HG03097 (cell line): ENCODE measurements at regions not wholly inside any gene's neighbourhood (a gene's known extent, or its start where the extent isn't known, plus 50 kb on each side); places are given as distances from the start of the nearest gene placed in this dataset.
"Not testable (repeated sequence)": the region's sequence is repeated elsewhere in the genome, so short reads cannot be mapped to it uniquely, and the experiment has no call there.

ENCODE experiments used
- ATAC-seq: cut with Tn5 transposase; IDR thresholded peaks from one replicate; pipeline ENCODE4 v1.9.1; 2021; ENCODE audit not compliant: unreplicated experiment, low FRiP score

DNA sequence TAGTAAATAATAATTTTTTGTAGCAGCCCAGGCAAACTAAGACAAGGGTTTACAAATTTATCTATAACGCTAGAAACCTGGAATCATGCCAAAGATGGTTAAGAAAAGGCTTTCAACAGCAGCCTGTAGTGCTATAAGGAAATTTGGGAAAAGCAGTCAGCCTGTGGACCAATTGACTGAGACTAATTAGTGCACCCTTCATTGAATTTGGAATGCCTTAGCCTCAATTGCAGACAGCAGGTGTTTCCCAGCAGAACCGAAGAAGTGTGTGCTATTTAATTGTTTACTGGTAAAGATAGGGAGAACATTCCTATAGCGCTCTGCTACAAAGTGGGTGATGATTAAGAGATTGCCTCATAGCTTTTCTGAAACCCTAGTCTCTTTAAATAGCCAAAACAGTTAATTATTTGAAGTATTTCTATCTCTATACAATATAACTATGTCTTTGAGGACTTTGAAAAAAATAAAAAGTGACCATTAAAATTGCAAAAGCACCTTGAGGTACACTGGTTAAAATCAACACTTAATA, 1884.3 kb upstream of the PCDH20 start:
- ATAC-seq = no peak

DNA sequence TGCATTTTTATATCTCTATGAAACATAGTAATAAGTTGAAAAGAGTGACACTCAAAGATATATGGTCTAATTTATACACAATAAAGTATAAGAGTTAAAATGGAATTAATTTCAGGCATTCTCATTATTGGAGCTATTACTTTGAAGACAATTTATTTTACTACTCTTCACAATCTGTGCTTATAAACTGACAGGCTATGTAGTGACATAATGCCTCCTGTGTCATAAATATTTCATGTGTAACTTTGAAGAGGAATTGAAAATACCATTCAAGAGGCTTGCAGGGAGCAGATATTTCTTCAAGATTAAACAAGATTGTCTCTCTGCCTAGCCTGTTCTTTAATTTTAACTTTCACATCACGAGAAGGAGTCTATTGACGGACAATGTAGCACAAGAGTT, 1881.5 kb upstream of the PCDH20 start:
- ATAC-seq = no peak

DNA sequence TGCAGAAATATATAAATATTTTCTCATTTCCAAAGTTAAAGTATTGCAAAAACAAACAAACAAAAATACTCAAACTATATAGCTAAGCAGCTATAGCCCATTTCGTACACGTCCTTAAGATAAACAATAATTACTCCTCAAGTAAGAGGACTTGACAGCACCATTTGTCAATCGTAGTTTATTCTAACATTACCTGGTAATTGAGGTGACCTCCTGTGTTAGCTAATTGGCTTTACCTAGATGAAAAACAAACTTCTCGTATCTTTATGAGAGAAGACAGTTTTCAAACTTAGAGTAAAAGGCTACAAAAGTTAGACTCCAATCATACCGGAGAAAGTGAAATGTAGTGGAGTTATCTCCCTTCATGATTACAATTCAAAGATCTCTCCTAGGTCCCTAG, 1876.1 kb upstream of the PCDH20 start:
- no peak for ATAC-seq

DNA sequence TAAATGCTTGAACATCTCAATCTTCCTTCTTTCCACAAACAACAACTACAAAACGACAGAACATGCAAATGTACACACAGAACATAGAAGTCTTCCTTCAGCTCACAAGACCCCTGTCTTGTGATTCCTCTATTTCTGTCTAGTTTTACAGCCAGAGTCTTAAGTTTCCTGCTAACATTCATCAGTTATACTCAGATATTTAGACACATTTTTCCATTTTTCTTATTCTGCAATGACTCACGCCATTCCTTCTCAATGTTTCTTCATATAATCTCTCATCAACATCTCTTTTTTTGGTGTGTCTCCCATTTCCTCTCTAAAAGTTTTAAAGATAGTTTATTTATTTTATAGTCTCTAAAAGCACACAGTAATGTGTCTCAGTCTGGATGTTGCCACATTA, 1872.9 kb upstream of the PCDH20 start:
- ATAC-seq = no peak

DNA sequence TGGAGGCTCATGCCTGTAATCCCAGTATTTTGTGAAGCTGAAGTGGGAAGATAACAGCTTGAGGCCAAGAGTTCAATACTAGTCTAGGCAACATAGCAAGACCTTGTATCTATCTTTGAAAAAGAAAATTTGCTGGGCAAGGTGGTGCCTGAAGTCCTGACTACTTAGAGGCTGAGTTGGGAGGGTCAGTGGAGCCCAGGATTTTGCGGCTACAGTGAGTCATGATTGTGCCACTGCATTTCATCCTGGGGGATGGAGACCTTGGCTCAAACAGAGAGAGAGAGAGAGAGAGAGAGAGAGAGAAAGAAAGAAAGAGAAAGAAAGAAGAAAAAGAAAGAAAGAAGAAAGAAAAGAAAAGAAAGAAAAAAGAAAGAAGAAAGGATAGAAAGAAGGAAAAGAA, 1872.3 kb upstream of the PCDH20 start:
- no peak for ATAC-seq

DNA sequence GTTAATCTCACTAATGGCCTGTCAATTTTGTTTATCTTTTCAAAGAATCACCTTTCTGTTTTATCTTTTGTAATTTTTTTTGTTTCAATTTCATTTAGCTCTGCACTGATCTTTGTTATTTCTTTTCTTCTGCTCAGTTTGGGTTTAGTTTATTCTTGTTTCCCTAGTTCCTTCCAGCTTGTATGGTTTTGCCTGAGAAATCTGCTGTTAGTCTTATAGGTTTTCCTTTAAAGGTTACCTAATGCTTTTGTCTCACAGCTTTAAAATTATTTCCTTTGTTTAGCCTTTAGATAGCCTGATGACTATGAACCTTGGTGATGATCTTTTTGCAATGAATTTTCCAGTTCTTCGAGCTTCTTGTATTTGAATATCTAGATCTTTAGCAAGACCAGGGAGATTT, 1869.8 kb upstream of the PCDH20 start:
- ATAC-seq = no peak

DNA sequence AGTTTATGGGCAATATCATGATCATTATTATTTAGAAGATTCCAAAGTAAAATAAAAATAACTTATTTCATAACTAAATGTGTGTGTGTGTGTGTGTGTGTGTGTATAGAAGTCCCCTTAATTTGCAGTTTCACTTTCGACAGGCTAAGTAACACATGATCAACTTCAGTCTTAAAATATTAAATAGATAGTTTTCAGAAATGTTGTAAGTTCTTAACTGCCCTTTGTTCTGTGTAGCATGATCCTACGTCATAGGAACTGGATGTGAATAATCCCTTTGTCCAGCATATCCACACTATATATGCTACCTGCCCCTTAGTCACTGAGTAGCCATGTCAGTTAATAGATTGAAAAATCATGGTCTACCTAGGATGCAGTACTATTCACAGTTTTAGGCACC, 1863.5 kb upstream of the PCDH20 start:
- ATAC-seq = no peak

DNA sequence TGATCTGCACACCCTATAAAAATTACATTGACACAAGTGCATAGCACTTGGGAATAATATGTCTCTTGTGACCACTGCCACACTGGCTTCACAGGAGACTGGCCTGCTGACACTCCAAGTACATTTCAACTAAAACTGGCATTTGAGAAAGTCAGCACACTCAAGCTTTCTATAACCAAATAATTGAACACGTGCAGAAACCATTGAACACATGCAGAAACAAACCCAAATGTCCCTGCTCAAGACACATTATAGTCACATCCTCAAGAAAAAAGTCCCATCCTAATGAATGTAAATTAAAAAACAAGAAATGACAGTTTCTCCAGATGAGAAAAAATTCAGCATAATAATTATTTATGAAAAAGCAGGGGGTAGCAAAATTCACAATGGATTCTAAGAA, 1859.1 kb upstream of the PCDH20 start:
- ATAC-seq = no peak

DNA sequence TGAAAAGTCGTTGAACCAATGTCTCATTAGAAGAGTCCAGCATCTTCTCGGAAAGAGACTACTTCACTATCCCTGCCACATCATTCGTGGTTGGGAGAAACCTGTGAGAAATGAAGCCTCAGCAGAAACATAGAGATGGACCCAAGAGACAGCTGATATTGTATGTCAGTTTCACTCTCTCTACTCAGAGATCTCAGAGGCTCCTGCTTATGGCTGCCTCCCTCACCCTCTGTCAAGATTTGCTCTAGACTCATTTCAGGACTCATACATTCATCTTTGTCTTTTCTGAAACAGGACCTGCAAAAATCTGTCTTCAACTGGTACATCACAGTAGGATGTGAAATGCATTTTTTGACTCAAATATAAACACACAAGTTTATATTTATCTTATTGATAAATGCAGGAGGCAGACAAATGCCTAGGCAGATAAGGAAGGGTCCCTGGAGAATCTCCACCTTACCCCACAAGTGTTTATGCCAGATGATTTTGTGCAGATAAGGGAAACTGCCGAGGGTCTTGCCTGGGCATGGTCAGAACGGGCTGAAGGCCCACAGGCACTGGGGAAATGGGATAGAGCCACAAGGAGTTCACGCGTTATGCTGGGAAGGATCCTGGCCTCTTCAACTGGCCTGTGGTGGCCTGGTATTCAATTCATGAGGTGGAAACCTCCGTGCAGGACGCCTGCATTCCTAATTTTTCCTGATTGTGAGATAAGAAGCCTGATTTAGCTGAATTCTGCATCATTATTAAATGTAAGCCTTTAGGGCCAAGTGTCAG, 1834.0 kb upstream of the PCDH20 start:
- no peak for ATAC-seq

DNA sequence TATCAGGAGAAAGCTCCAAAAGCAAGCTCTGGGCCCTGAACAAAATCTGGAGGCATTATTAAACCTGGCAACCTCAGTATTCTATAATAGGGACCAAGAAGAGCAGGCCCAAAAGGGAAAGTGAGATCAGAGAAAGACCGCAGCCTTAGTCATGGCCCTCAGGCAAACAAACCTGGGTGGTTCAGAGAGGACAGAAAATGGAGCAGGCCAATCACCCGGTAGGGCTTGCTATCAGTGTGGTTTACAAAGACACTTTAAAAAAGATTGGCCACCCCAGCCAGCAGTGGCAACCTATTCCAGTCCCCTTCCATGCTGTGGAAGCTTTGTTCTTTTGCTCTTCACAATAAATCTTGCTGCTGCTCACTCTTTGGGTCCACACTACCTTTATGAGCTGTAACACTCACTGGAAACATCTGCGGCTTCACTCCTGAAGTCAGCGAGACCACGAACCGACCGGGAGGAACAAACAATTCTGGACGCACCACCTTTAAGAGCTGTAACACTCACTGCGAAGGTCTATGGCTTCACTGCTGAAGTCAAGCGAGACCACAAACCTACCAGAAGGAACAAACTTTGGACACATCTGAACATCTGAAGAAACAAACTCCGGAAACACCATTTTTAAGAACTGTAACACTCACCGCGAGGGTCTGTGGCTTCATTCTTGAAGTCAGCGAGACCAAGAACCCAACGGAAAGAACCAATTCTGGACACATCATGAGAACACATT, 1821.2 kb upstream of the PCDH20 start:
- not testable (repeated sequence) for ATAC-seq

DNA sequence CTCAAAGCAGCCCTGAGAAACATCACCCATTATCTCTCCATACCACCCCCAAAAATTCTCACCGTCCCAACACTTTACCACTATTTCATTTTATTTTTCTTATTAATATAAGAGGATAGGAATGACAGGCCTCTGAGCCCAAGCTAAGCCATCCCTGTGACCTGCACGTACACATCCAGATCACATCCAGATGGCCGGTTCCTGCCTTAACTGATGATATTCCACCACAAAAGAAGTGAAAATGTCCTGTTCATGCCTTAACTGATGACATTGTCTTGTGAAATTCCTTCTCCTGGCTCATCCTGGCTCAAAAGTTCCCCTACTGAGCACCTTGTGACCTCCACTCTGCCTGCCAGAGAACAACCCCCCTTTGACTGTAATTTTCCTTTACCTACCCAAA, 1802.9 kb upstream of the PCDH20 start:
- ATAC-seq = not testable (repeated sequence)

DNA sequence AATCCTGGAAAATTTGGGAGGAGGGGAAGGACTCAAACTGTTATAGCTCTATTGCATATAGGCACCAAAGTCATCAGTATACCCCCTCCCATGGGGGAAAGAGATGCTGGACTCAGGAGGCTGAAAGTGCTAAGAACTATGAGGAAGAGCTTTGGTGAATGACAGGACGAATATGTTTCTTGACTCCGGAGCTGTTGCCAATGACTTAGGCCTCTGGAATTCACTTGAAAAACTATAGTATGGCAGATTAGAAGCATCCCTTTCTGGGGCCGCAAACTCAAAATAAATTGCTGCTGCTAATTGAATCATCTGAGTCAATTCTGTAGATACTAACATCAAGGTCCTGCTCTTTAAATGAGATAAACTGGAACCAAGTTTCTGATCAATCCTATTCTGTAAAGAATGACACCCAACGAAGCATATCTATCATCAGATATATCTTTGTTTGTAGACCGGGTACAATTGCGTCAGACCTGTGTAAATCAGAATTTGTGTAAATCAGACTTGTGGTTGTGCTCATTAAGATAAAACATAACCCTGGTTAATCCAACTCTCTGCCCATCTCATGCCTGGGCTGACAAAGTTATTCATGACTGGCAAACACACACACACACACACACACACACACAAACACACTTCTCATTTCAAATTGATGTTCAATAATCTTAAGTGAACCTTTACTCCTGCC, 1793.8 kb upstream of the PCDH20 start:
- no peak for ATAC-seq

DNA sequence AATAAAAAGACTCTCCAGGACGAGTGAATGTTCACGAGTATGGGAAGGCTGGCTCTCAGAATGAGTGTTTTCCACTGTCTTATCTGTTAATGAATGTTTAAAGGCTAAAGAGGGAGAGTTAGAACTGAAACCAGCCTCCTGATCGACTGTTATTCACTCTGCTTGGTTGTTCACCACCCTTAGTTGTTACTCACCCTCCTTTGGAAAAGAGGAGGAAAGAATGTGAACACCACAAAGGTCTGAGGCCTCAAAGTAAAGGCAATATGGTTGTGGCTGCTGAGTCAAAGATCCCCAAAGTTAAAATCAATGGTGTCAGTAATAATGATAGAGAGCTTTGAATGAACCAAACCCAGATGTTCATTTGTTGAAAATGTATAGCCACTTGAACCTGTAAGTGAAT, 1793.2 kb upstream of the PCDH20 start:
- ATAC-seq = no peak

DNA sequence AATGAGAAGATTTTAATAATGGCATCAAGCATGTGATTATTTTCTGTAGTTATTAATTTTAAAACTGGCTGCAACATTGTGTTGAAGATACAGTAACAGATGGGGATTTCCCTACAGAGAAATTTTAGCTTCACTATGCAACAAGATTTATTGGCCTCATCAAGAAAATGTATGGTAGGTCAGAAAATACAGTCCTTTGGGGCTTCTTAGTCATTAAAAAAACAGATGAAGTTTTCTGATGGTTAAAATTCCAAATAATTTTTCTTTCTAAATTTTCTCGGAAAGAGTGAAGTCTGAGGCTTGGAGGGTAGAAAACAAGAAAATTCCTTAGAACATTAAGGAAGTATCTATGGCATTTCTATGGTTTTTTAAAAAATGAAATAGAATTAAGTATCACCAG, 1790.8 kb upstream of the PCDH20 start:
- ATAC-seq = no peak

DNA sequence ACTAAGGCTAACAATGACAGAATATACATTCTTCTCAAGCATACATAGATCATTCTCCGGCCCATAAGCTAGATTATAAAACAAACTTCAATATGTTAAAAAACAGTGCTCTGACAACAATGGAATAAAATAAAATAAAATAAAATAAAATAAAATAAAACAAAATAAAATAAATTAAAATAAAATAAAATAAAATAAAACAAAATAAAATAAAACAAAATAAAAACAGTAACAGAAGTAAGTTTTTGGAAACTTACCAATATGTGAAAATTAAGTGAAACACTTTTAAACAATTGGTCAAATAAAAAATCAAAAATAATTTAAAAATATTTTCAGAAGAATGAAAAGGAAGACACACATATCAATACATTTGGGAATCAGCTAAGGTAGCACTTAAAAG, 1785.8 kb upstream of the PCDH20 start:
- no peak for ATAC-seq

DNA sequence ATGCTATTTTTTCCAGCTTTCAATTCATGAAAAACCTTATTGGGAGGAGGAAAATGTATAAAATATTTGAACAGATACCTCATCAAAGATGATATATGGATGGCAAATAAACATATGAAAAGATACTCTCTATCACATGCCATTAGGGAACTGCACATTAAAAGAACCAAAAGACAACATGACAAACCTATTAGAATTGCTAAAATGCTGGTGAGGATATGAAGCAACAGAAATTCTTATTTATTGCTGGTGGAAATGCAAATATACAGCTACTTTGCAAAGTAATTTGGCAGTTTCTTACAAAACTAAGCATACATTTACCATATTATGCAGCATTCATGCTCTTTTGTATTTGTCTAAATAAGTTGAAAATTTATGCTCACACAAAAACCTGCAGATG, 1783.9 kb upstream of the PCDH20 start:
- no peak for ATAC-seq

DNA sequence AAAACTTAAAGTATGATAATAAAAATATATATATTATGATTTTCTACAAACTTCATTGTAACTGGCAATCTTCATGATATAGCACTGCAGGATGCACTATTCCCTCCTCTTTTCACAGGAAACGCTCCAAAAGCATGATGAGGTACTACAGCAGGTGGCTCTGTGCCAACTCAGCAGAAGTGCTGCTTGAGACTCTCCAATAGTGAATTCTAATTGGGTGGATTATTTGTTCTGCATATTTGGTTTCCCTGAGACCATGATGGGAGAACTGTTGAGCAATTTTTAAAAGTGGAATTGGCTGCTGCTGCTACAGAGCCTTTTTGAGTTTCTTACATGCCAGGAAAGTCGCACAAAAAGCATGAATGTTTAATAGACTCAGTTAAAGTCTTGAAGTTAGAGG, 1782.4 kb upstream of the PCDH20 start:
- no peak for ATAC-seq

DNA sequence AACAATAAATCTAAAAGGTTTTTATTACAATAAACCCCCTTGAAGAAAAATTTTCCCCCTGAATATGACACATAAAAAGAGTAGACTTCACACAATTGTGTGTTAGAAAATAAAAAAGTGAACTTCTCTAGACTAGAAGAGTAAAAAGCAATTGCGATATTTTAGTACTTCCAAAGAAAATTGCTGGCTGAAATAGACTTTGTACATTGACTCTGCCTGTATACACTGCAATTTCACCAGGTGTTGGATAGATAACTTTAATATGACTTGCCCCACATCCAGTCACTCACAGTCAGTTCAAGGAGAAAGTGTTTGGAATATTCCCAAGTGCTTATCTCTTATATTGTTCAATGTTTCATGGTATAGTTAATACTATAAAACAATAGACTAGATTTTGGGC, 1780.1 kb upstream of the PCDH20 start:
- ATAC-seq = no peak

DNA sequence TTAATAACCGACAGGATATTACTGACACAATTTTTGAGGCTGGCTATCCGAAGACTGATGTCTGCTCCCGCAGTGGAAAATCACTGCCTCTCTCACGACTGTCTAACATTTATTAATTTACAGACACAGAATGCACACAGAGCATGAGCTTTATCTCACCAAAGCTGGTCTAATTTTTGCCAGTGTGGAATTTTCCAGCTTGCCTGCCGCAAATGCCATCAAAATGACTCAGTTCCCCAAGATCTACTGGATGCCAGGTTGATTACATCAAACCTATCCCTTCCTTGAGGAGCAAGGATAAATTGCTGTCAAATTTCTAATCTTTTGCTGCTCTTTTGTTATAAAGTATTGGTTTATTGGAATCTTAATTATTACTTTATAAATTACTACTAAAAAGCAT, 1775.1 kb upstream of the PCDH20 start:
- ATAC-seq = no peak

DNA sequence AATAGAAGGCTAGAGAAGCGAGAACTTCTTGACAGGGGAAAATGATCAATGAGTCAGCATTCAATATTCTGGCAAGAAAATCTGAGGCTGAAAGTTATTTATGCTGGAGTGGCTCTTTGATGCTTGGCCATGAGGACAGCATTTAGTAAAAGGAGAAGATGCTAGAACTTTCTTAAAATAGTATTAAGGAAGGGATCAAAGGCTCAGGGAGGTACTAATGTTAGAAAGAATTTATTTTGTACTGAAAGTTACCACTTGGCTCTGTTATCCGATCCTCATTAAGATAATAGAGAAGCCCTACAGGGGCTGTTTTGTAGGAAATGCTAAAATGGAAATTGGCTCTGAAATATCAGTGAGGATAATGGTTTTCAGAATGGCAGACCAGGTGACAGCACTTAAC, 1774.6 kb upstream of the PCDH20 start:
- no peak for ATAC-seq

DNA sequence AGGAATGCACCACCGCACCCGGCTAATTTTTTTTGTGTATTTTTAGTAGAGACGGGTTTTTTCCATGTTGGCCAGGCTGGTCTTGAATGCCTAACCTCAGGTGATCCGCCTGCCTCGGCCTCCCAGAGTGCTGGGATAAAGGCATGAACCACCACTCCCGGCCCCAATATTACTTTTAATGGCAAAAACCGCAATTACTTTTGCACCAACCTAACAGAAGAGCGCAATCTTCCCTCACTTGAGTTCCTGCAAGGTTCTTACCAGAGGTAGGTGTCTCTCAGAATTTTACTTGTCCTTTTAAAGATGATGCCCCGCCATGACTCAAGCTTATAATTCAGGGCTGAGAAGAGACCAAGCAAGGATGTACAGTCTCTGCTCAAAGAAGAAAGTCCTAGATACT, 1774.1 kb upstream of the PCDH20 start:
- ATAC-seq = no peak

DNA sequence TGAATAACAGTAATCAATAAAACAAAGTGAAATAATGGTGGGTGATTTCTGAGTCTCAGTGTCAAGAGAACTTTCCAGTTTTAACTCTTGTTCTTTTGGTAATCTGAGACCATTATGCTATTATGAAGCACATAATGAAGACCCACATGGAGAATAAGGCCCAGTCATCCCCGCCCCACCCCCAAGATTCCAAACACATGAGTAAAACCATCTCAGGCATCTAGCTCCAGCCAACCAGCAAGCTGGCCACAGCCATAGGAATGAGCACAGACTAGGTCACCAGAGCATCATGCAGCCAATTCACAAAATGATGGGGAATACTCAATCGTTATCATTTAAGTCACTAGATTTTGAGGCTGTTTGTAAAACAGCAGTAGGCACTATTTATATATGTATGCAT, 1769.0 kb upstream of the PCDH20 start:
- no peak for ATAC-seq
